Osteocyte (in vitro differentiated cells): ENCODE measurements at regions not wholly inside any gene's neighbourhood (a gene's known extent, or its start where the extent isn't known, plus 50 kb on each side); places are given as distances from the start of the nearest gene placed in this dataset.

ENCODE experiments used
- DNase-seq: peaks from one replicate; pipeline ENCODE4 v3.0.0; 2021; ENCODE audit warnings: mixed read lengths; ENCODE audit not compliant: unreplicated experiment; ENCODE audit errors: extremely low spot score
- H3K27ac Mint-ChIP-seq: one replicate; pipeline ENCODE4 v1.8.0; 2021; ENCODE audit warnings: mild to moderate bottlenecking, mixed read lengths; ENCODE audit not compliant: unreplicated experiment
- H3K27me3 Mint-ChIP-seq: one replicate; pipeline ENCODE4 v1.8.0; 2021; ENCODE audit warnings: mixed read lengths; ENCODE audit not compliant: unreplicated experiment
- H3K36me3 Mint-ChIP-seq: one replicate; pipeline ENCODE4 v1.8.0; 2021; ENCODE audit warnings: mixed read lengths; ENCODE audit not compliant: unreplicated experiment
- H3K4me1 Mint-ChIP-seq: one replicate; pipeline ENCODE4 v1.8.0; 2021; ENCODE audit warnings: mixed read lengths; ENCODE audit not compliant: unreplicated experiment
- H3K4me3 Mint-ChIP-seq: one replicate; pipeline ENCODE4 v1.8.0; 2021; ENCODE audit warnings: mild to moderate bottlenecking, moderate library complexity, mixed read lengths; ENCODE audit not compliant: unreplicated experiment
- H3K9me3 Mint-ChIP-seq: one replicate; pipeline ENCODE4 v1.8.0; 2021; ENCODE audit warnings: mixed read lengths; ENCODE audit not compliant: unreplicated experiment
- CTCF ChIP-seq: fragments of 200-600 bp; sonication (generic); IDR thresholded peaks from 2 replicates; pipeline ENCODE4 v1.5.0; 2021; ENCODE audit warnings: antibody characterized with exemption, mild to moderate bottlenecking, moderate library complexity

GRCh38 chr17:71864755-71865154 lies 256.1 kb upstream of the SOX9 start:
- DNase-seq = no peak
- TF ChIP-seq CTCF = no peak
- H3K9me3 Mint-ChIP-seq = no peaks in the 10 kb centered on the region
- no peak overlapping the region for H3K4me3 Mint-ChIP-seq
- no peaks in the 10 kb centered on the region for H3K36me3 Mint-ChIP-seq
- H3K27ac Mint-ChIP-seq = no peak overlapping the region
- peaks cover 17% of the 10 kb centered on the region for H3K27me3 Mint-ChIP-seq
- peaks cover 2% of the 10 kb centered on the region for H3K4me1 Mint-ChIP-seq

GRCh38 chr17:71866095-71866494 lies 254.7 kb upstream of the SOX9 start:
- Mint-ChIP-seq H3K9me3 (no peaks in the 10 kb centered on the region), H3K4me1 (no peaks in the 10 kb centered on the region), H3K27me3 (peaks cover 17% of the 10 kb centered on the region), H3K27ac (no peak overlapping the region), H3K4me3 (no peak overlapping the region), H3K36me3 (no peaks in the 10 kb centered on the region)
- DNase-seq = no peak
- no peak for TF ChIP-seq CTCF

GRCh38 chr17:71869293-71869692 lies 251.5 kb upstream of the SOX9 start:
- Mint-ChIP-seq H3K27me3 (peaks cover 17% of the 10 kb centered on the region), H3K27ac (no peak overlapping the region), H3K4me3 (no peak overlapping the region), H3K4me1 (no peaks in the 10 kb centered on the region), H3K9me3 (no peaks in the 10 kb centered on the region), H3K36me3 (no peaks in the 10 kb centered on the region)
- no peak for DNase-seq
- no peak for TF ChIP-seq CTCF

- no peak overlapping the region for H3K27ac Mint-ChIP-seq
- H3K36me3 Mint-ChIP-seq = no peaks in the 10 kb centered on the region
- no peaks in the 10 kb centered on the region for H3K4me1 Mint-ChIP-seq
- TF ChIP-seq CTCF = no peak
- H3K9me3 Mint-ChIP-seq = no peaks in the 10 kb centered on the region
- H3K4me3 Mint-ChIP-seq = no peak overlapping the region
- peaks cover 13% of the 10 kb centered on the region for H3K27me3 Mint-ChIP-seq
- DNase-seq = no peak
Observed at GRCh38 chr17:71869841-71870545, 250.8 kb upstream of the SOX9 start.

- TF ChIP-seq CTCF = no peak
- peaks cover 10% of the 10 kb centered on the region for H3K27me3 Mint-ChIP-seq
- H3K4me3 Mint-ChIP-seq = no peak overlapping the region
- no peaks in the 10 kb centered on the region for H3K36me3 Mint-ChIP-seq
- no peaks in the 10 kb centered on the region for H3K9me3 Mint-ChIP-seq
- no peaks in the 10 kb centered on the region for H3K4me1 Mint-ChIP-seq
- DNase-seq = no peak
- H3K27ac Mint-ChIP-seq = no peak overlapping the region
Observed at GRCh38 chr17:71870546-71870862, 250.3 kb upstream of the SOX9 start.
